B cell (primary cell): ENCODE measurements at regions not wholly inside any gene's neighbourhood (a gene's known extent, or its start where the extent isn't known, plus 50 kb on each side); places are given as distances from the start of the nearest gene placed in this dataset.

Experiments used
- ATAC-seq: fragments of 200-7000 bp; cut with Tn5 transposase; one replicate; pipeline ENCODE4 v1.10.0; 2021; ENCODE audit warnings: low read depth, mild to moderate bottlenecking, moderate number of reproducible peaks, moderate library complexity
- CTCF ChIA-PET: fragments of 350-600 bp; sonication (Branson Sonifier 250); formaldehyde crosslinking; loops from one replicate; lab custom pipeline; 2021; ENCODE audit warnings: antibody characterized with exemption, inconsistent platforms; lab: Charles Lee
- POLR2A ChIA-PET: fragments of 350-600 bp; sonication (Branson Sonifier 250); formaldehyde crosslinking; loops from one replicate; lab custom pipeline; 2021; ENCODE audit warnings: antibody characterized with exemption; lab: Charles Lee
- DNase-seq: peaks from one replicate; pipeline ENCODE4 v3.0.0; 2013
- H2AFZ ChIP-seq: 2 replicates; pipeline ENCODE4 v1.6.1; 2012; ENCODE audit warnings: mild to moderate bottlenecking, low read depth, low read length; ENCODE audit not compliant: insufficient read depth, poor library complexity, severe bottlenecking
- H3K27ac ChIP-seq, 2 donors: 1 replicate in 1 of 2; 2 replicates in 1 of 2; pipeline ENCODE4 v1.5.1; 2012 to 2013; ENCODE audit warnings: low read length in 2 of 2, mild to moderate bottlenecking in 2 of 2, moderate library complexity in 1 of 2
- H3K27me3 ChIP-seq, 4 experiments: fragments of 200-600 bp in 1 of 4; sonication (generic) in 1 of 4; replicated peaks in 1 of 4; 1 replicate in 2 of 4; 2 replicates in 2 of 4; pipeline versions ENCODE4 v1.6.1 to v1.7.0; 2013 to 2016; ENCODE audit warnings: low read length in 3 of 4, mild to moderate bottlenecking in 2 of 4, mixed read lengths in 1 of 4, moderate library complexity in 1 of 4; ENCODE audit not compliant: insufficient read depth in 4 of 4, control insufficient read depth in 3 of 4; ENCODE audit errors: control extremely low read depth in 1 of 4
- H3K36me3 ChIP-seq, 2 experiments: replicated peaks in 1 of 2; 1 replicate in 1 of 2; 2 replicates in 1 of 2; pipeline versions ENCODE4 v1.6.1 to v1.7.1; 2013; ENCODE audit warnings: low read length in 1 of 2; ENCODE audit not compliant: insufficient read depth in 2 of 2, control insufficient read depth in 1 of 2; ENCODE audit errors: control extremely low read depth in 1 of 2, extremely low read depth in 1 of 2
- H3K4me1 ChIP-seq, 2 donors: fragments of 200-600 bp in 1 of 2; sonication (generic) in 1 of 2; 1 replicate in 1 of 2; 2 replicates in 1 of 2; pipeline versions ENCODE4 v1.5.1 to v1.6.1; 2013 to 2017; ENCODE audit warnings: low read length in 2 of 2; ENCODE audit not compliant: control insufficient read depth in 2 of 2, insufficient read depth in 2 of 2
- H3K4me2 ChIP-seq: replicated peaks from 2 replicates; pipeline ENCODE3; 2012; ENCODE audit warnings: mild to moderate bottlenecking, low read depth, low read length; ENCODE audit not compliant: poor library complexity, severe bottlenecking
- H3K4me3 ChIP-seq, 5 experiments: fragments of 200-600 bp in 1 of 5; sonication (generic) in 1 of 5; 1 replicate in 3 of 5; 2 replicates in 2 of 5; pipeline versions ENCODE4 v1.5.1 to v1.7.0; 2011 to 2016; ENCODE audit warnings: low read length in 4 of 5, mild to moderate bottlenecking in 4 of 5, low read depth in 2 of 5, control low read depth in 1 of 5, moderate library complexity in 1 of 5; ENCODE audit not compliant: insufficient read depth in 1 of 5; ENCODE audit errors: control extremely low read depth in 1 of 5, extremely low read depth in 1 of 5
- H3K79me2 ChIP-seq: fragments of 200-600 bp; sonication (generic); one replicate; pipeline ENCODE4 v1.6.0; 2016; ENCODE audit warnings: low read length; ENCODE audit not compliant: control insufficient read depth, insufficient read depth
- H3K9ac ChIP-seq: fragments of 200-600 bp; sonication (generic); 2 replicates; pipeline ENCODE4 v1.6.1; 2017; ENCODE audit warnings: mild to moderate bottlenecking, low read length, moderate library complexity
- H3K9me3 ChIP-seq, 3 donors: one replicate each; pipeline versions ENCODE4 v1.6.1 to v1.7.1; 2013; ENCODE audit warnings: low read length in 2 of 3; ENCODE audit not compliant: control insufficient read depth in 2 of 3, insufficient read depth in 1 of 3; ENCODE audit errors: control extremely low read depth in 1 of 3
- H4K20me1 ChIP-seq: 2 replicates; pipeline ENCODE4 v1.6.0; 2012; ENCODE audit warnings: mild to moderate bottlenecking, low read length; ENCODE audit not compliant: insufficient read depth, control insufficient read depth, poor library complexity, severe bottlenecking
- H3K27ac Mint-ChIP-seq: one replicate; pipeline ENCODE4 v1.8.0; 2021; ENCODE audit warnings: mixed read lengths
- H3K27me3 Mint-ChIP-seq: one replicate; pipeline ENCODE4 v1.8.0; 2021; ENCODE audit warnings: mixed read lengths
- H3K4me1 Mint-ChIP-seq: one replicate; pipeline ENCODE4 v1.8.0; 2021; ENCODE audit warnings: mixed read lengths
- H3K4me3 Mint-ChIP-seq: one replicate; pipeline ENCODE4 v1.8.0; 2021; ENCODE audit warnings: mixed read lengths
- H3K9me3 Mint-ChIP-seq: one replicate; pipeline ENCODE4 v1.8.0; 2022; ENCODE audit warnings: mixed read lengths; ENCODE audit not compliant: insufficient read depth
- EZH2 ChIP-seq: IDR thresholded peaks from 2 replicates; pipeline ENCODE4 v1.6.1; 2012; ENCODE audit warnings: borderline replicate concordance, low read depth, mild to moderate bottlenecking, moderate library complexity, low read length; ENCODE audit not compliant: insufficient read depth, poor library complexity, severe bottlenecking
- WGBS: methylation state at CpG from one replicate; pipeline ENCODE4 v1.1.5; 2013; ENCODE audit warnings: missing lambda C conversion rate; ENCODE audit not compliant: insufficient coverage; 5-methylcytosine and 5-hydroxymethylcytosine counted together
- intact Hi-C: fragments of 100-400 bp; cut with micrococcal nuclease; formaldehyde crosslinking; loops from one replicate; pipeline ENCODE4 v1.10.0; 2022
- TF ChIP-seq, protein P1 (sequence below): fragments of 200-600 bp; IDR thresholded peaks from one replicate; pipeline ENCODE4 v1.8.0; 2022; ENCODE audit warnings: antibody characterized with exemption, mild to moderate bottlenecking

DNA sequence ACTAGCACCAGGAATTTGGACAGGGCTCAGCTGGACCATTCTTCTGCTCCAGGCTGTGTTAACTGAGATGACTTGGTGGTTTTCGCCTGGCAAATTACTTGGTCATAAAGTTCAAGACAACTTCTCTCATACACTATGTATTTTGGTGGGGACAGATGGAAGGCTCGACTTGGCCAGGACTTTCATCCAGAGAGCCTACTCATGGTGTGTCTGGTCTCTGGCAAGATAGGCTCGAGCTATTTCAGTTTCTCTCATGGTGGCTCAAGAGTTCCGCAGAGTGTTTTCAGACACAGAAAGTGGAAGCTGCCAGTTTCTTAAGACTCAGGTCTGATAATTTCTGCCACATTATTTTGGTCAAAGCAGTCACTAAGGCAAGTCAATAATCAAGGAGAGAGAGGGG lies 135.6 kb downstream of the IRX2 start:
- H3K9me3 Mint-ChIP-seq: peaks cover 5% of the 10 kb centered on the region
- Histone ChIP-seq H2AFZ (no peak overlapping the region), H3K79me2 (no peaks in the 10 kb centered on the region), H4K20me1 (no peaks in the 10 kb centered on the region), H3K4me2 (no peak overlapping the region), H3K36me3 (no peaks in the 10 kb centered on the region), H3K4me3 (no peak overlapping the region), H3K9ac (no peak overlapping the region), H3K27me3 (no peaks in the 10 kb centered on the region), H3K9me3 (peaks cover 0 to 24% (median 0%) of the 10 kb centered on the region in 3 donors), H3K4me1 (no peaks in the 10 kb centered on the region), H3K27ac (no peak overlapping the region)
- intact Hi-C loops: no loop called here
- no peak overlapping the region for H3K27ac Mint-ChIP-seq
- no peak for DNase-seq
- no peak overlapping the region for H3K4me3 Mint-ChIP-seq
- TF ChIP-seq, protein P1, sequence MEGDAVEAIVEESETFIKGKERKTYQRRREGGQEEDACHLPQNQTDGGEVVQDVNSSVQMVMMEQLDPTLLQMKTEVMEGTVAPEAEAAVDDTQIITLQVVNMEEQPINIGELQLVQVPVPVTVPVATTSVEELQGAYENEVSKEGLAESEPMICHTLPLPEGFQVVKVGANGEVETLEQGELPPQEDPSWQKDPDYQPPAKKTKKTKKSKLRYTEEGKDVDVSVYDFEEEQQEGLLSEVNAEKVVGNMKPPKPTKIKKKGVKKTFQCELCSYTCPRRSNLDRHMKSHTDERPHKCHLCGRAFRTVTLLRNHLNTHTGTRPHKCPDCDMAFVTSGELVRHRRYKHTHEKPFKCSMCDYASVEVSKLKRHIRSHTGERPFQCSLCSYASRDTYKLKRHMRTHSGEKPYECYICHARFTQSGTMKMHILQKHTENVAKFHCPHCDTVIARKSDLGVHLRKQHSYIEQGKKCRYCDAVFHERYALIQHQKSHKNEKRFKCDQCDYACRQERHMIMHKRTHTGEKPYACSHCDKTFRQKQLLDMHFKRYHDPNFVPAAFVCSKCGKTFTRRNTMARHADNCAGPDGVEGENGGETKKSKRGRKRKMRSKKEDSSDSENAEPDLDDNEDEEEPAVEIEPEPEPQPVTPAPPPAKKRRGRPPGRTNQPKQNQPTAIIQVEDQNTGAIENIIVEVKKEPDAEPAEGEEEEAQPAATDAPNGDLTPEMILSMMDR: no peak
- TF ChIP-seq EZH2: no peak
- ChIA-PET CTCF (no interaction called here), POLR2A (no interaction called here)
- H3K4me1 Mint-ChIP-seq: no peaks in the 10 kb centered on the region
- H3K27me3 Mint-ChIP-seq: no peaks in the 10 kb centered on the region
- 81% methylated on average over 3 of the region's 4 CpGs for WGBS
- no peak for ATAC-seq

- TF ChIP-seq, protein P1: no peak
- TF ChIP-seq EZH2: no peak
- ATAC-seq (no peak), DNase-seq (no peak)
- no peaks in the 10 kb centered on the region for H3K27me3 Mint-ChIP-seq
- POLR2A ChIA-PET: no interaction called here
- H3K4me2 ChIP-seq: no peak overlapping the region
- H3K4me3 Mint-ChIP-seq: no peak overlapping the region
- H3K27ac ChIP-seq: no peak overlapping the region
- no peaks in the 10 kb centered on the region for H4K20me1 ChIP-seq
- no peak overlapping the region for H3K9ac ChIP-seq
- no peaks in the 10 kb centered on the region for H3K36me3 ChIP-seq
- CTCF ChIA-PET: no interaction called here
- no peaks in the 10 kb centered on the region for H3K4me1 ChIP-seq
- intact Hi-C loops: no loop called here
- H3K9me3 Mint-ChIP-seq: peaks cover 5% of the 10 kb centered on the region
- no peaks in the 10 kb centered on the region for H3K79me2 ChIP-seq
- no peak overlapping the region for H3K4me3 ChIP-seq
- no peak overlapping the region for H2AFZ ChIP-seq
- no peaks in the 10 kb centered on the region for H3K4me1 Mint-ChIP-seq
- H3K27ac Mint-ChIP-seq: no peak overlapping the region
- H3K27me3 ChIP-seq: no peaks in the 10 kb centered on the region
- 93% methylated on average over 8 of the region's 11 CpGs for WGBS
- peaks cover 0 to 23% (median 0%) of the 10 kb centered on the region in 3 donors for H3K9me3 ChIP-seq
Observed at GRCh38 chr5:2614571-2614970, 136.9 kb downstream of the IRX2 start.
